ENCODE measurements at regions not wholly inside any gene's neighbourhood (a gene's known extent, or its start where the extent isn't known, plus 50 kb on each side); places are given as distances from the start of the nearest gene placed in this dataset.

GRCh38 chr6:40929176-40929575 lies 109.8 kb downstream of the UNC5CL start:
- intact Hi-C loops (cut with micrococcal nuclease), result no loop called here
- ChIA-PET CTCF (ENCODE audit: low intra/inter-chr PET ratio) (no interaction called here), POLR2A (interaction anchor here (0.8 to 2.2 kb wide), 2 partner anchors 9 to 10 kb away, joined by 3 to 6 read pairs; no protein-coding TSS in a partner anchor)
- no peaks in the 10 kb centered on the region for H3K9me1 ChIP-seq (ENCODE audit: control insufficient read depth, insufficient read depth, low read length)
- WGBS (ENCODE audit: insufficient coverage, low coverage, missing lambda C conversion rate), result 0% methylated on average over 2 of the region's 3 CpGs
- TF ChIP-seq ZKSCAN3 (CRISPR knock-in tag; IDR thresholded peaks at IDR 0.05) (no peak), TEAD4 (IDR thresholded peaks at IDR 0.05; ENCODE audit: low read length) (no peak), TEAD4 (CRISPR knock-in tag; IDR thresholded peaks at IDR 0.05; ENCODE audit: borderline replicate concordance) (no peak), TCF7L2 (IDR thresholded peaks at IDR 0.05; ENCODE audit: low read depth, low read length) (no peak), THAP7 (CRISPR knock-in tag; IDR thresholded peaks at IDR 0.05) (no peak), ZNF639 (CRISPR knock-in tag; conservative IDR thresholded peaks at IDR 0.05 in 1 of 2, IDR thresholded peaks at IDR 0.05 in 1 of 2) (no peak), TEAD2 (tag; IDR thresholded peaks at IDR 0.05) (no peak), ZBTB2 (IDR thresholded peaks at IDR 0.05) (no peak), SLC30A9 (CRISPR knock-in tag; IDR thresholded peaks at IDR 0.05) (no peak), BCL6 (CRISPR knock-in tag; IDR thresholded peaks at IDR 0.05) (no peak), ARNT (IDR thresholded peaks at IDR 0.05) (no peak), ZBTB49 (CRISPR knock-in tag; IDR thresholded peaks at IDR 0.05; ENCODE audit: borderline replicate concordance) (no peak), KLF16 (IDR thresholded peaks at IDR 0.05) (no peak), EZH2 (IDR thresholded peaks at IDR 0.05; ENCODE audit: borderline replicate concordance, low read depth, low read length) (no peak), KDM4B (IDR thresholded peaks at IDR 0.05; ENCODE audit: borderline replicate concordance in 2 of 2, low read depth in 1 of 2) (no peak), PML (IDR thresholded peaks at IDR 0.05; ENCODE audit: low read length) (no peak), TFAP4 (CRISPR knock-in tag; IDR thresholded peaks at IDR 0.05; ENCODE audit: borderline replicate concordance) (no peak), SRSF7 (optimal IDR thresholded peaks at IDR 0.05; ENCODE audit: low read depth, low read length) (no peak)
- H3K4me3 ChIP-seq, result no peak overlapping the region
- H3K79me2 ChIP-seq (ENCODE audit: control insufficient read depth, insufficient read depth, low read length), result no peaks in the 10 kb centered on the region
- H3K4me1 ChIP-seq (replicated peaks in 1 of 2; ENCODE audit: control insufficient read depth in 2 of 2, insufficient read depth in 2 of 2, low read length in 2 of 2), result peaks cover 0 to 5% of the 10 kb centered on the region in 2 experiments; a peak in 2 of 5 replicates
- peaks cover 17 to 25% of the 10 kb centered on the region in 2 experiments; a peak in 3 of 5 replicates for H3K27me3 ChIP-seq (ENCODE audit: control insufficient read depth in 2 of 2, insufficient read depth in 2 of 2, low read length in 2 of 2)
- no peaks in the 10 kb centered on the region for H4K20me1 ChIP-seq (replicated peaks; ENCODE audit: control insufficient read depth, insufficient read depth, low read length)
- no TSS peak for BruUV-seq (replicated peaks)
- no peak overlapping the region for H3K4me2 ChIP-seq (ENCODE audit: insufficient read depth, low read length)
- no peaks in the 10 kb centered on the region for H3K36me3 ChIP-seq (ENCODE audit: control insufficient read depth, insufficient read depth, low read length)
- DNase-seq (ENCODE audit: extremely low read depth in 1 of 4, low spot score in 3 of 4), result no peak
- no peak overlapping the region for H2AFZ ChIP-seq (ENCODE audit: low read depth, low read length)
- no peak overlapping the region for H3K9ac ChIP-seq (ENCODE audit: insufficient read depth in 1 of 2, low read depth in 2 of 2, low read length in 2 of 2)
- no peak for FAIRE-seq
- H3K9me3 ChIP-seq (replicated peaks; ENCODE audit: control insufficient read depth, insufficient read depth, low read depth, low read length), result no peaks in the 10 kb centered on the region
- no peak for ATAC-seq
- in situ Hi-C loops (cut with MboI), result no loop called here
- no peak overlapping the region for H3K27ac ChIP-seq (ENCODE audit: extremely low read depth, low read depth, low read length)
